ENCODE measurements at regions not wholly inside any gene's neighbourhood (a gene's known extent, or its start where the extent isn't known, plus 50 kb on each side); places are given as distances from the start of the nearest gene placed in this dataset.
A peak's percentile ranks its signal among the peaks of the same experiment; 100 is the strongest.

- Histone ChIP-seq H3K27me3 (replicated peaks; ENCODE audit: control insufficient read depth, insufficient read depth, low read length) (no peaks in the 10 kb centered on the region), H3K36me3 (ENCODE audit: control insufficient read depth, insufficient read depth, low read length) (no peaks in the 10 kb centered on the region), H3K4me3 (replicated peaks; ENCODE audit: low read depth, low read length) (no peak overlapping the region)
- no peak for DNase-seq (ENCODE audit: extremely low read depth, insufficient read length)
- TF ChIP-seq CTCF (IDR thresholded peaks at IDR 0.05; ENCODE audit: insufficient read depth, low read length, poor library complexity, severe bottlenecking): no peak
Observed at GRCh38 chr5:165627548-165628170, 2122.2 kb downstream of the MAT2B start.

- no peaks in the 10 kb centered on the region for H3K36me3 ChIP-seq (ENCODE audit: control insufficient read depth, insufficient read depth, low read length)
- TF ChIP-seq CTCF (IDR thresholded peaks at IDR 0.05; ENCODE audit: insufficient read depth, low read length, poor library complexity, severe bottlenecking): peak; percentile 76
- no peaks in the 10 kb centered on the region for H3K27me3 ChIP-seq (replicated peaks; ENCODE audit: control insufficient read depth, insufficient read depth, low read length)
- DNase-seq (ENCODE audit: extremely low read depth, insufficient read length): no peak
- no peak overlapping the region for H3K4me3 ChIP-seq (replicated peaks; ENCODE audit: low read depth, low read length)
Observed at GRCh38 chr5:165630261-165630778, 2124.9 kb downstream of the MAT2B start.

GRCh38 chr5:165631235-165631634 is 2125.8 kb downstream of the MAT2B start:
- no peaks in the 10 kb centered on the region for H3K36me3 ChIP-seq (ENCODE audit: control insufficient read depth, insufficient read depth, low read length)
- H3K4me3 ChIP-seq (replicated peaks; ENCODE audit: low read depth, low read length): no peak overlapping the region
- DNase-seq (ENCODE audit: extremely low read depth, insufficient read length): no peak
- TF ChIP-seq CTCF (IDR thresholded peaks at IDR 0.05; ENCODE audit: insufficient read depth, low read length, poor library complexity, severe bottlenecking): no peak
- H3K27me3 ChIP-seq (replicated peaks; ENCODE audit: control insufficient read depth, insufficient read depth, low read length): no peaks in the 10 kb centered on the region

GRCh38 chr5:165642366-165642765 is 2136.9 kb downstream of the MAT2B start:
- DNase-seq (ENCODE audit: extremely low read depth, insufficient read length): no peak
- Histone ChIP-seq H3K27me3 (replicated peaks; ENCODE audit: control insufficient read depth, insufficient read depth, low read length) (no peaks in the 10 kb centered on the region), H3K36me3 (ENCODE audit: control insufficient read depth, insufficient read depth, low read length) (no peaks in the 10 kb centered on the region), H3K4me3 (replicated peaks; ENCODE audit: low read depth, low read length) (no peak overlapping the region)
- TF ChIP-seq CTCF (IDR thresholded peaks at IDR 0.05; ENCODE audit: insufficient read depth, low read length, poor library complexity, severe bottlenecking): no peak

- Histone ChIP-seq H3K4me3 (replicated peaks; ENCODE audit: low read depth, low read length) (no peak overlapping the region), H3K36me3 (ENCODE audit: control insufficient read depth, insufficient read depth, low read length) (no peaks in the 10 kb centered on the region), H3K27me3 (replicated peaks; ENCODE audit: control insufficient read depth, insufficient read depth, low read length) (no peaks in the 10 kb centered on the region)
- DNase-seq (ENCODE audit: extremely low read depth, insufficient read length): no peak
- no peak for TF ChIP-seq CTCF (IDR thresholded peaks at IDR 0.05; ENCODE audit: insufficient read depth, low read length, poor library complexity, severe bottlenecking)
Observed at GRCh38 chr5:165665735-165666400, 2160.4 kb downstream of the MAT2B start.
